NCI-H226 (cell line): ENCODE measurements at regions not wholly inside any gene's neighbourhood (a gene's known extent, or its start where the extent isn't known, plus 50 kb on each side); places are given as distances from the start of the nearest gene placed in this dataset.

Experiments used
- DNase-seq: peaks from one replicate; pipeline ENCODE4 v3.0.0-alpha.2; 2015

DNA sequence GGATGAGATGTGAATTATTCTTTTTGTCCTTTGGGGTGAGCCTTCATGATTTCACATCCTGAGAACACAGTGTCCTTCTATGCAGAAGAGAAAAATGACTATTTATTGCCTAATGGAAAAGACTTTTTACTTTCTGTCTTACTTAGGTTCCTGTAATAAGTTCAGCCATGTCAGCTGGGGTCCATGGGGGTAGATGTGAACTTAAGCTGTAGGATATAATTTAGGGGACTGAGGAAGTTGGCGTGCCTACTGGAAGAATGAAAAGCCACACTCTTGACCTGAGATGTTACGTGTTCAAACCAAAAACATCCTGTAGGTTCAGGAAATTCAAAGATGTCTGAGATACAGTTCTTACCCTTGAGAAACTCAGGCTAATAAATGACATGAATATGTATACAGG is 660.5 kb downstream of the TOX3 start:
- DNase-seq = no peak

DNA sequence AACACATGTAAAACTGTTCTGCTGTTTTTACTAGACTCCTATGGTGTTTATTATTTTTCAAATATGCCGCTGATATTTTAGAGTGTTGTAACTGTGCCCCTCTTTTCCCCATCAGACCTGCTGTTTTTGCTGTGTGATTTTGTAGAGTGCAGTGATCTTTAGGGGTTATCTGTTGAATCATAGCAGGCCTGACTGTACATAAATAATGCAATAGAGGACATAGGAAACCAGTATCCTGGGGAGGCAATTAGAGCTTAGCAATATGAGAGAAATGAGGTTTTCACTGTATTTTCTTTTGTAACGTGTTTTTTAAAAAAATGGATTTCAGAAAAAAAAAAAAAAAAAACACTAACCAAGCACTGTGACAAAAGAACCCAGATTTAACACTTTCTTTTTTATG is 662.2 kb downstream of the TOX3 start:
- no peak for DNase-seq

DNA sequence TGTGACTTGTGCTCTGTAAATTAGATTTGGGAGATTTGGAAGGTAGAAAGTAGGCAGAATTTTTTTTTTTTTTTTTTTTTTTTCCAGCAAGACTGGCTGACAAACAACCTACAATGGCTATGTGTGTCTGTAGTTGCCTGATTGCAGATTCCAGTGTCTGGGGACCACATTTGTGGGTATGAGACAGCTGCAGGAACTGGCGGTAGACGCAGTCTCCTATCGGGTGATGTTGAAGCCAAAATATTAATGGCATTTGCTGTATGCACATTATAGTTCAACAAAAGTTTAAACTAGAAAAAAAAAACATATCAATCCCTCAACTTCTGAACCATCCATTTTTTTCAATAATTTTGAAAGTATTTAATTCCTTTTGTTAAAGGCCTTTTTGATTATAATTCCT is 665.2 kb downstream of the TOX3 start:
- DNase-seq = no peak

DNA sequence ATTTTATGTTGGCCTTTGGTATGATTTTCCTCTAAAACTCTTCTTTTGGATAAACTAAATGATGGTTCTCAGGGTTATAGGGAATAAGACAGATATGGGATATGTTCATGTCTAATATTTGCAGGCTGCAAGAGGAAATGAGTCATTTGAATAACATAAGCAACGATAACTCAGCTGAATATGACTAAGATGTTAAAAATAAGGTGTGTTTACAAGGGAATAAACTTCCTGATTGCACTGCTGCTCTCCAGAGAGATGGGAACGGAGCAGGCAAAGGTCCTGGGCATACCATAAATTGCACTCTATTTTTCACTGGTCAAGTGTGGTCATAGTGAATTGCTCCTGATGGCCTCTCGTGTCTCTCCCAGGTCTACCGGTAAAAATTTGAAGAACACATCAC is 666.2 kb downstream of the TOX3 start:
- no peak for DNase-seq

DNA sequence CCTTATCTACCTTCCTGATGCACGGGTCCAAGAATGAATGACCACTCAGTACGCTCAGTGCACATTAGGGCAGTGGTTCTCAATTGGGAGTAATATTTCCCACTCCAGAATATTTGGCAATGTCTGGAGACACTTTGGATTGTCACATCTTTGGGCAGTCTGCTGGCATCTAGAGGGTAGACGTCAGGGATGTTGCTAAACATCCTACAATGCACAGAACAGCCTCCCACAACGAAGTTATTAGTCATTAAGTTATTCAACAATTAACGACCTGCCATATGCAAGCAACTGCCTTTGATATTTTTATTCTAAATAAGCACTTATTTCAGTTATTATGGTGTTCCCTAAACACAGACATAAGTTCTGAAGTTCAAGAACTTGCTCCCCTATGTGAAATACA is 669.3 kb downstream of the TOX3 start:
- no peak for DNase-seq

DNA sequence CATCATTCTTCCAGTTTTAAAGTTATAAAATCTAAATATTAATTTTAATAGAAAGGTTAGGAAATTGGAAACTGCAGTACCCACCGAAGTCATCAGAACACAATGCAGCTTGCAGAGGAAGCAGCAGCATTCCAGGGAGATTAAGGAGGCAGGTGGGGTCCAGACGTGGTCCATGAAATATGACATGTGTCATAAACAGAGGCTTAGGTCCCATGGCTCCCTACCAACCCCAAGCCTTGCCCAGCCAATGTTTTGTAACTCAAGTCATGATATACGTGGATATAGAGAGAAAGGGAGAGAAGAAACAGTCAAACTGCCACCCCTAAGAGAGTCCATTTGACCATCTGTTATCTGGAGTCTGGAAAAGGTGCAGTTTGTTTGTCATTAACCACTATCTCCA is 670.0 kb downstream of the TOX3 start:
- DNase-seq = no peak

DNA sequence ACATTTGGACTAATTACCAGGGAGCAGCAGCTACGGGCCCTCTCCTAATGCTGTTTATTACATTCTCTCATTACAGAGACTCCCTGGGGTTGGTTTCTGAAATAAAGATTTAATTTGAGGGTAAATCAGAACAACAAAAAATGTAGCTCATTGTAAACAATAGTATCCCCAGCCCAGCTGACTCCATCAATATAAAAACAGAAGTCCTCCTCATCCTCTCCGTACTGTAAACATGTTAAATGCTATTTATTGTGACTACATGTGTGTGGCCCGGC is 670.4 kb downstream of the TOX3 start:
- DNase-seq = no peak

DNA sequence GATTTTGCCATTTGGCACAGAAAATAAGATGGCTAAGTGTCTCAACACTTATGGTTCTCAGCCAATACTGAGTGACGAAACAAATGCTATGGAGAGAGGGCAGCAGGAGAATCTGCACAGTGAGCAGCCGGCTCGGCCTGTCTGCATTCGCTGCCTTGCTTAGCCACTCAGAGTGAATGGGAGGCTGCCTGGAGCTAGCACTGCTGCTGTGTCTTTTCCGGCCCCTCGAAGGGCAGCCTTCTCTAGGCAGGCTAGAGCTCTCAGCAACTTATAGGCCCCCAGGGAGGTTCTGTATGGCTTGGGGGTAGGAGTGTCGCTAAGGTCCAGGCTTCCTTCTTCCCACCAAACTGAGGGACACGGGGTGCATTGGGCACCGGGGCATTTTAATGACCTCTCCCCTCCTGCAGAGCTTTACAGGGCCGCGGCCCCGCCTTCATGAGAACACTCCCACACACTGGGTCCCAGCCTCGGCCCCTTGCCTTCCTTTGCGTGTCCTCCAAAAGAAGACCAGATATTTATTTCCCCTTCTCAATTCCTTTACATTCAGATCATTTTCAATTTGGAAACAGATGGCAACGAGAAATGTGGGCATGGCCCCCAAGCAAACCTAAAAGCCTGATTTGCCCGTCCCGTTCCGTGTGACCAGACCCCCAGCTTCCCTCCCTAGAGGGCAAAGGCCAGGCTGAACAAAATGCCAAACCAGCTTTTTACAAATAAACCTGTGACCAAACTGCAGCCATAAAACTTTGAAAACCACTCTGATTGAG is 670.9 kb downstream of the TOX3 start:
- DNase-seq = no peak

DNA sequence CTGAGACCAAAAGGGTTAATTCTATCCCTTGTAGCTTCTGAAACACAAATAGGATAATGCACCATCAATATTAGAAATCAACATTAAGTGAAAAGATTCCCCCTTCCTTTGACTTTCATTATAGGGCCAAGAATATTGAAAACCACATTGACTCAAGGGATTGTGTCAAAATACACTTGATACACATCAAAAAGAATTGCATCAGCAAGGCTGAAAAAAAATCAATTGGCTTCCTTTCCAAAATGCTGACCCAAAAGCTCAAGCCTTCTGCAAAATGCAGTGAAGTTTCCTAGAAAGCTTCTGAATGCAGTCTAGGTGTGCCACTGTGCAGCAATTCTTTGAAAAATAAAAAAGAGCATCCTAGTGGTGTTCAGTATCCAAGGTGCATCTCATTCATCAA is 674.4 kb downstream of the TOX3 start:
- no peak for DNase-seq

DNA sequence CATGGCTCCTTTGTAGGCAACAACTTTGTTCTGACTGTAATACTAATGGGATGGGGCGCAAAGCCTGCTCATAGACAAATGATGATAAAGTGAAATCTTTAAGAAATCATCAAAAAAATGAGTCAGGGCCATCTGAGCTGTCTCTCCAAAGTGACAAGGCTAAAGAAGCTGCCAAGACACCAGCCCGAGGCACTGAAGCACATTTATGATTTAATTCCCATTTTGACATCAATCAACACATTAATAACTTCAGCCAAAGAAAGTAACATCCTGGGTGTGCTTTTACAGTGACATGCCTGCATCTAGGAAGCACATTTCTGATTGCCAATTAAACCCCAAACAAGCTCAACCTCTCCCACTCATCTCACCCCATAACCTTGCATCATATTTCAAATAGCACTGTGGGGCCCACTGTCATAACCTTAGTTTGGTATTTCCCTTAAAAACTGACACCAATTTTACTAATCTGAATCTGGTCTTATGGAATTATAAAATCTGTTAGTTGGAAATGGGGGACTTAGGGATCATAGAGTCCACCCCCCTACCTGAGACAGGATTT is 676.6 kb downstream of the TOX3 start:
- DNase-seq = no peak

DNA sequence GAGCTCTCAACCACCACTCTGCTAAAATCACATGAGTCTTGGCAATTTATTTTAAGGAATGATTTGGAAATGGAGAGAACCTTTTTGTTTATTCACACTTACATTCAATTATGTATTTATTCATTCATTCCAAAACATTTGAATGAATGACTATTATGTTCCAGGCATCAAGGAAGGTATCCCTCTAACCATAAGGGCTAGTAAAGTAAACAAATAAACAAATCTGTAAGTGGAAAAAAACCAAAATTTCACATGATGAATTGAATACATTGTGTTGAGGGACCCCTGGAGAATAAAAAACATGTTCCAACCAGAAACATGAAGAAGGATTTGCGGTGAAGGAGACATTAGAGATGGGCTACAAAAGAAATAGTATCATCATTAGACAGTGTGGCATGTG is 677.8 kb downstream of the TOX3 start:
- DNase-seq = no peak

DNA sequence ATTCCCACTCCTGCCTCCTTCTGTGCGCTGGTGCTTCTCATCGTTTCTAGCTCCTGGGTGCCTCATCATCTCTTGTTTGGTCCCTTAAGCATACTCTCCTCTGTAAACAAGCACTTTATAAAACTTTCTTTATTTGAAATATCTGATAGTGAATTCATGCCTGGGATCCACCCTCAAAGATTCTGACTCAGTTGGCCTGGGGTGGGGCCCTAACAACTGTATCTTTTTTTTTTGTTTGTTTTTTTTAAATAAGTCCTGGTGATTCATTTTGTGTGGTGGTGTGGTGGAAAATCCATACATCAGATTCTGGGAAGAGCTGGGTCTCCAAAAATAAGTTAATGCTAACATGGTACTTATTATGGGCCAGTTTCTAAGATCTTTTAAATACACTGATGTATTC is 678.3 kb downstream of the TOX3 start:
- DNase-seq = no peak

DNA sequence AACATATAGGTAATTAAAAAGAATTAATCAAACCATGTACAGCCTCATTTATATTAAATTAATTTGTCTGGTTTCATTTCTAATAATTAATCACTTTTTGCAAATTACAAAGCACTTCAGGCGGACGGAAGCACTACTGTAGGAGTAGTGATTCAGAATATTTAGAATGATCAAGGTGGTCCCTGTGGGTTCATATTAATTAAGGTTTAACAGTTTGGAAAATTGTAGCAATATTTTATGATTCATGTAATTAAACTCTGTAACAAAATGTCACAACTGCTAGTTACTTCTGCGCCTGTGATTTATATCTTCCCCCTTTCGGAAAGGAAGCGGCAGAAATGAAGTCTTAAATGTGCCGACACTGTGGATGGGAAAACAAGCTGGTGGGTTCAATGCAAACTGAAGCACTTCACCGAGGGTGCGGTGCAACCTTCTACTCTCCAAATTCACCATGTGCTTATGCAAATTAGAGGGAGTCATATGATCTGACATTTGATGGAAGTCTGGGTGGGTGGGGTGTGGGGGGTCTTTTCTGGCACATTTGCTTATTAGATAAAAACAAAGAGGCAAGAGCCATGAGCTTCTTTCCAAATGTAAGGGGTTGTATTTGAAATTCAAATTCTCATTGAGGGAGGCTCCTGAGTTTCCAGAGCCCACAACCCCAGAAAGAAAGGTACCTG is 679.4 kb downstream of the TOX3 start:
- DNase-seq = no peak

DNA sequence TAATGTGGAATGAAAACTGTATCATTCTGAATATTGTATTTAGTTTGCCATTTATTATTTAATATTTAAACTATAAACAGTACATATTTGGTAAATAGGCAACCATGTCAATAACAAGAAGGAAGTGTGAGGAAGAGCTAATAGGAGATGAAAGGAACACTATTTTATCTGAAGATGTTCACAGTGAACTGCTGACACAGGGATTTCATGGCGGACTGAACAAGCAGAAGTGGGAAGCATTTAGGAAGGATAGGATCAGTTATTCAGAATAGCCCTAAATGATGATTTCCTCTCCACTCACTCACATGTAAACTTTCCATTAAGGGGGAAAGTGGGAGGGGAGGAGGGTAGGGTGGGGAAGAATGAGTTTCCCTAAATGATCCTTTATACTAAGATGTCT is 682.4 kb downstream of the TOX3 start:
- DNase-seq = no peak

DNA sequence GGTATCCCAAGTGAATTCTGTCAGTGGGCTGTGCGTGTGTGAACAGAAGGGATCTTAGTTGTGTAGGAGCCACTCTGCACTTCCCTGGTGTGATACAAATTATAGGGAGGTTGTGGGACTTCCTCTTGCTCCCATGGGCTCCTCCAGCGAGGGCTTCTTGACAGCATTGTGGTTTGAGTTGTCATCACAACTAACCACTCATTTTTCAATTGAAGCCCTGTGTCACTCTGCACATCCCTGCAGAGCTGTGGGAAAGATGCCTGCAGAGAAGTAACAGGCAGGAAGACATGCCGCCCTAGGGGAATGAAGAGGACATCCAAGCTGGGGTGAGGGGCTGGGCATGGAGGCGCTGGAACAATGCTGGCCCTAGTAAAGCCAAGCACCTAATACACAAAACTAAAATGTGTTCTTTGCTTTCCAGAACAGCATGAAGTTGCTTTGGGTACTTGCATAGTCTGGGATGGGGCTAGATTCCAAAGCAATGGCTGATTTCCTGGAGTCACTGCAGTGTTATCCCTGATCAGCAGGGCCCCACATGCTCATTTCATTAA is 692.5 kb downstream of the TOX3 start:
- DNase-seq = no peak

DNA sequence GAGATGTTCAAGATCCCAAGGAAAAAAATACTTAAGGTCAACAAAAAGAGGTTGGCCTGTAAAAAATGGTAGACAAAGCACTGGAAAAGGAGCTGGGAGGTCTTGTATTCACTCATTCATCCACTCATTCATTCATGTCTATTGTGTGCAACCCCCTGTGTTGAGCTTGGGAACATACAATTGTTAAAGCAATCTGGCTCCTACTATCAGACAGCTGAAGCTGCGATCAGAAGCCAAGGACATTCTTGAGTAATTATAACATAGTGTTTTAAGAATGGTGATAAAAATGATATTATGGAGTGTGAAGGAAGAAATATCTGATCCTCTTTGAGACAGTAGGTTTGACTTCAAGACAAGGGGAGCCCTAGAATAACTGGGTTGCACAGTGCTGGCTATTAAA is 693.4 kb downstream of the TOX3 start:
- DNase-seq = no peak

DNA sequence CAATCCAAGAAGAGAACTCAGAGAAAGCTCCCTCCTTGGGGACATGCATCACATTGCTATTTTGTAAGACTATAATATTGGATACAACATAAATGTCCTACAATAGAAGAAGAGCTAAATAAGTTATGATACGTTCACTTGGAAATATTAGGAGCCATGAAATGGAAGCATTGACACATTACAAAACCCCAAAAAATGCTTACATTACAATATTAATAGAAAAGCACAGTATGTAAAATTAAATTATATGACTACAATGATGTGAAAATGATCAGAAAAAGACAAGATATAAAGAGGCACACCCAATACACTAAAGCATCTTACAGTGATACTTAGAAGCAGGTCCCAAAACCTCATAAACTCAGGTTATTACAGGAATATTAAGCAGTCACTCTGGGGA is 694.1 kb downstream of the TOX3 start:
- no peak for DNase-seq

DNA sequence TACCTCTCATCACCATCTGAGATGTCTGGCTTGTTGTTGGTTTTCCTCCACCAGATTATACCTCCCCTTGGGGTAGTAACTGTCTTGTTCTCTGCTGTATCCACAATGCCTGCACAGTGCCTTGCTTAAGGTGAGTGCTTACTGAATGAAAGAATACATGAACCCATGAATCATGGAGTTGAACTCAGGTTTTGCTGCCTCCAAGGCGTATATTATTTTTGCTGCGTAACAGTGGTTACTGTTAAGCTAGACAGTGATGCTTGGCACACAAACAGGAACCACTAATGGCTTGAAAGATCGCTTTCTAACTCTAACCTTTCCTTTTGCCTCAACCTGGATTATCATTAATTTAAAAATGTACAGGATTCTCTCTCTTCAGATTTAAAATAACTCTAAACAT is 695.8 kb downstream of the TOX3 start:
- DNase-seq = no peak

DNA sequence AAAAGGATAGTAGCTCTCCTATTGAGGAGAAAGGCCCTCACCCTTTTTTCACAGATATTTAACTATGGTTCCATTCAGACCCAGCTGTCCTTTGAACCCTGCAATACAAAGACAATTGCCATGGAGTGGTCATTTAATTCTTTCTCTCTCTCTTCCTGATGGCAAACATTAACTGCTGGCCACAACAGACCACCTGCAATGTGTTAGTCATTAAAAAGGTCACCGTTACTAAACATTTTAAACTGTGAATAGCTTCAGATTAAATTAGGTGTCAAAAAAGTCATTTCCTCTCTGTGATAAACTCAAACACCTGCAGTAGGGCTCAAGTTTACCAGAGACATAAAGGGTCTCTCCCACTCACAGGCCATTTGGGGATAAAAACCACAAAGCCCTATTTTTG is 697.2 kb downstream of the TOX3 start:
- DNase-seq = no peak

DNA sequence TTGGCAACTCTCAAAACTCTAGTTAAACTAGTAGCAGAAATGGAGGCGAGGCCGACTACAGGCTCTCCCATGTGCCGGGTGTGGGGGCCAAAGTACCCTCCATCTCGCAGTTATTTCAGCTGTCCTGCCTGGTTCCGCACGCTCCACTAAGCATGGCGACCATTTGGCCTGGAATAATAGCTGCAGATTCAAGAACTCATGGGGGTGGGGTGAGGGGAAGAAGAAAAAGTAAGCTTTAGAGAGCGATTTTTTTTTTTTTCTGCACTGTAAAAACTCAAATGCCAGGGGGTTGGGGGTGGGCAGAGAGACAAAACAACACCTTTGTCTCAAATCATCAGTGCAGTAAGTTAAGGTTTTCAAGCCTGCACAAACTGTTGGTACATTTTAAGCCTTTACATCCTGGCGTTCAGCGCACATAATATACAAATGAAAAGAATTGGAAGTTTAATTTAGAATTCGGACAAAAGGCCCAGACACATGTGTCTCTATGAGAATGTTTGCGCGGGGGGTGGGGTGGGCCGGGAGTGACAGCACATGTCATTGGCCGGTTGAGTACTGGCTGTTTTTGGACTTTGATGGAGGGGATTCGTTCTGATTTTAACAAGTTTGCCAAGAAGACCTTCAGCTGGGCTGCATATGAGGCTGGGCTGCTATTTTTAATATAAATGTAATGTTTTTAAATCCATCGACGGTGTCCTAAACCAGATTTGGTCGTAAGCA is 694.7 kb upstream of the SALL1 start:
- DNase-seq = no peak

DNA sequence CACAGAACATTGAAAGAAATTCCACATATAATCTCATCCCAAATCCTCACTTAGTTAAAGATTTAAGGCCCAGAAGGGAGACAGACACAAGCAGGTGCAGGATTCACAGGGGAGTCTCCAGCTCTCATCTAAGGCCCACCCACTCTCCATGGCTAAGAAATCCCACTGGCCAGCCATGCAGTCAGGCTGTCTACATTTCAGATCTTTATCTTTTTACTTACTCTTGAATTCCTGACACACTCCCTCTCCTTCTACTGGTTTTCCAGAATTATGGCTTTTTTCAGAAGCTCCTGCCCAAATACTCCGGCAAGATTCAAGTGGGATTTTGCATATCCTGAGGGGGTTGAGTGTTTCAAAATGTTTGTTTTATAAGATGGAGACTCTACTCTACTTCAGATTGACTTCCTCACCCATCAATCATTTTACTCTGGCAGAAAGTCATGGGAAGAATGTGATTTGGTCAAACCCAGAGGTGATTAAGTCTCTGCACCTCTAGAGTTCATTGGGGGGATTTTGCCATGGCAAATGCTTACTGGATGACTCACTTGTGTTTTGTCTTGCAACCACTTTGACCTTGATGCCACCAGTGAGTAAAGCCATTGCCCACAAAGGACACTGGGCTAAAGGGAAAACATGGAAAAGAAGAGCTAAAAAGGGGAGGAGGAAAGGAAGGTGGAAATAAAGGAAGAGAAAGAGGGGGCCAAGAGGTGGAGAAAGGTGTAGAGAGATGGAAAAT is 688.8 kb upstream of the SALL1 start:
- no peak for DNase-seq

DNA sequence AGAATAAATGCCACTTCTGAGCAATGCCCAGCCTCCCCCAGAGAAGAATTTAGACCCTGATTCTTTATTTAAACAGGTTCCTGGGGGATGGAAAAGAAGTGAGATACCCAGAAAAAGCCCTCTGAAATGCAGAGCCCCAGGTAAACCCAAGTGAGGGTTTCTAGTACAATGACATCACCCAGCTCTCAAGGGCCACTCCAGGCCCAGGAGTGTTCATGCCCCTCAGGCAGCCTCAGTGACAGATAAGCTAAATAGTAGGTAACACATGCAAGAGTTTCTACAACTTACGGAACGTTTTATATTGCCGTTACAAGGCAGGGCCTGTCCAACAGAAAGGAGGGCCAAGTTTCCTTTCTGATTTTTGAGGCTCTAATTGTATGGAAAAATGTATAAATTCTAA is 683.7 kb upstream of the SALL1 start:
- DNase-seq = no peak

DNA sequence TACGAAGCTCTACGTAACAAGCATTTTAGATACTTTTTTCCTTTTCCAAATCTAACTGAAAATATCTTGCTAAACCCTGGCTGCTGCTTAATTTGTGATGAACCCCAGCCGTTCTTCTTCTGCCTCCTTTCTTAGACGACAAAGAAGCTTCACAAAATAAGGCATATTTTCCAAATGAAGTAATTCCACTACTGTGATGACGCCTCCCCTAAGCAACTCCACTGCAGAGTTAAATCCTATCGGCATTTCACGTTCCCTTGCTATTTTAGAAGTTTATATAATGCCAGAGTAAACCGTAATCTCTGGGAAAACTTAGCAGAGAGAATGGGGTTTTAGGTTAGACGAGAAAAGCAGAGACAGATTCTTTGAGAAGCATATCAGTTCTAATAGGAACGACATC is 683.1 kb upstream of the SALL1 start:
- no peak for DNase-seq
